ENCODE measurements at regions not wholly inside any gene's neighbourhood (a gene's known extent, or its start where the extent isn't known, plus 50 kb on each side); places are given as distances from the start of the nearest gene placed in this dataset.

DNA sequence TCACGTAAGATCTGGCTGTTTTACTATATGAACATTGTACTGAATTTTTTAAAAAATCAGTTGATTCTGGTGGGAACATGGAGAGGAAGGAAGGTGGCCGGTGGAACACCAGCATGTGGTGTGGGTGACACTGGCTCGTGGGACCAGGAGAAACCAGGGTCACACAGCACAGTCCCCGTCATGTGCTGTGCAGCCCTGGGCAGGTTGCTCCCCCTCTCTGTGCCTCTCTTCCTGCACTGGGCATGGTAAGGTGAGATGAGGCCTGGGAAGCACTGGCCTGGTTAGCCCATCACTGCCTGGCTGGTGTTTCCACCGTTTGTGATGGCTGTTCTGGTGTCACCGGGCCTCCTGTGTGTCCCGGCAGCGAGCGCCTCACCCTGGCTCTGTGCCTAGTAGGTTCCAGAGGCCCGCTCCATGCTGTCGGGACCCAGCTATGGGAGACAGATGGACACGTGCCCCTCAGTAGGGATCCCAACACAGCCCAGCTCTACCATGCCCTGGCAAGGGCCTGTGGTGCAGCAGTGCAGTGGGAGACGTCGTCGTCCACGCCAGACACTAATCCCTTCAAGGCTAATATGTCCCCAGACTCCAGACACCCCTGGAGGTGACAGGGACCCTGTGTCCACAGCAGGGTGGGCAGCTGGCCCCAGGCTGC is 88.2 kb upstream of the LINC01488 start:
- no peak for FAIRE-seq
- Histone ChIP-seq H3K27ac (ENCODE audit: low read depth, low read length) (no peak overlapping the region), H3K9me3 (ENCODE audit: insufficient read depth, low read depth, low read length) (peaks cover 6% of the 10 kb centered on the region), H3K9ac (ENCODE audit: low read length) (no peak overlapping the region), H3K36me3 (ENCODE audit: insufficient read depth, low read length) (no peaks in the 10 kb centered on the region), H3K27me3 (ENCODE audit: insufficient read depth, low read length) (peaks cover 2% of the 10 kb centered on the region), H2AFZ (ENCODE audit: low read depth, low read length) (no peak overlapping the region), H3K4me1 (ENCODE audit: insufficient read depth, low read length) (peaks cover 8% of the 10 kb centered on the region), H3K79me2 (ENCODE audit: insufficient read depth, low read length) (no peaks in the 10 kb centered on the region), H3K4me3 (ENCODE audit: insufficient read depth, low read depth, low read length) (no peak overlapping the region), H4K20me1 (ENCODE audit: insufficient read depth, low read length) (no peaks in the 10 kb centered on the region), H3K4me2 (ENCODE audit: low read length) (no peak overlapping the region)
- no peak for DNase-seq (ENCODE audit: low read depth)
- TF ChIP-seq EZH2 (IDR thresholded peaks at IDR 0.05; ENCODE audit: insufficient read depth, low read length): no peak
- TF ChIP-seq, protein P1, sequence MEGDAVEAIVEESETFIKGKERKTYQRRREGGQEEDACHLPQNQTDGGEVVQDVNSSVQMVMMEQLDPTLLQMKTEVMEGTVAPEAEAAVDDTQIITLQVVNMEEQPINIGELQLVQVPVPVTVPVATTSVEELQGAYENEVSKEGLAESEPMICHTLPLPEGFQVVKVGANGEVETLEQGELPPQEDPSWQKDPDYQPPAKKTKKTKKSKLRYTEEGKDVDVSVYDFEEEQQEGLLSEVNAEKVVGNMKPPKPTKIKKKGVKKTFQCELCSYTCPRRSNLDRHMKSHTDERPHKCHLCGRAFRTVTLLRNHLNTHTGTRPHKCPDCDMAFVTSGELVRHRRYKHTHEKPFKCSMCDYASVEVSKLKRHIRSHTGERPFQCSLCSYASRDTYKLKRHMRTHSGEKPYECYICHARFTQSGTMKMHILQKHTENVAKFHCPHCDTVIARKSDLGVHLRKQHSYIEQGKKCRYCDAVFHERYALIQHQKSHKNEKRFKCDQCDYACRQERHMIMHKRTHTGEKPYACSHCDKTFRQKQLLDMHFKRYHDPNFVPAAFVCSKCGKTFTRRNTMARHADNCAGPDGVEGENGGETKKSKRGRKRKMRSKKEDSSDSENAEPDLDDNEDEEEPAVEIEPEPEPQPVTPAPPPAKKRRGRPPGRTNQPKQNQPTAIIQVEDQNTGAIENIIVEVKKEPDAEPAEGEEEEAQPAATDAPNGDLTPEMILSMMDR (IDR thresholded peaks at IDR 0.05; ENCODE audit: insufficient read depth, low read depth, low read length): no peak
- peaks cover 2% of the 10 kb centered on the region for H3K4me1 Mint-ChIP-seq (ENCODE audit: low read depth, unreplicated experiment)
- peaks cover 48% of the 10 kb centered on the region for H3K27me3 Mint-ChIP-seq (ENCODE audit: low read depth, unreplicated experiment)
- no peaks in the 10 kb centered on the region for H3K36me3 Mint-ChIP-seq (ENCODE audit: low read depth, unreplicated experiment)
- H3K9me3 Mint-ChIP-seq (ENCODE audit: unreplicated experiment): peaks cover 14% of the 10 kb centered on the region
- no peak overlapping the region for H3K4me3 Mint-ChIP-seq (ENCODE audit: unreplicated experiment)
- H3K27ac Mint-ChIP-seq (ENCODE audit: unreplicated experiment): no peak overlapping the region

DNA sequence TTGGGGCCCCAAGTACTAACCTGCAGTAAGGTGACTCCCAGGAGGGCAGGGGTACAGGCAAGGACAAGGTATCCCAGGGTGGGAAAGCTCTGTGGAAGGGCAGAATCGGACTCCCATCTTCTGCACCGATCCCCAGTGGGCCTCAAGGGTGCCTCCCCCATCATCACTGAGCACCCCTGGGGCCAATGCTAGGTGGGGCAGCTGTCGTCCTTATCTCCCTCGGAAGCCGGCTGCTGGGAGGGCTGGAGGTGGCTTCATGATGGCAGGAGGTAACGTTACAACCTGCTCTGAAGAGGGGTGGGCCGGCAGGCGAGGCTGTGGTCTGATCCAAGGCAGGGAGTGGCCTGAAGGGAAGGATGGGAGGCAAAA is 87.6 kb upstream of the LINC01488 start:
- no peak overlapping the region for H3K27ac Mint-ChIP-seq (ENCODE audit: unreplicated experiment)
- H3K4me2 ChIP-seq (ENCODE audit: low read length): no peak overlapping the region
- H3K9me3 Mint-ChIP-seq (ENCODE audit: unreplicated experiment): peaks cover 15% of the 10 kb centered on the region

More for the DNA sequence above, 87.6 kb upstream of the LINC01488 start:
- Histone ChIP-seq H3K27ac (ENCODE audit: low read depth, low read length) (no peak overlapping the region), H3K9me3 (ENCODE audit: insufficient read depth, low read depth, low read length) (peaks cover under 1% of the 10 kb centered on the region), H4K20me1 (ENCODE audit: insufficient read depth, low read length) (no peaks in the 10 kb centered on the region), H3K9ac (ENCODE audit: low read length) (no peak overlapping the region), H3K4me3 (ENCODE audit: insufficient read depth, low read depth, low read length) (no peak overlapping the region), H2AFZ (ENCODE audit: low read depth, low read length) (no peak overlapping the region), H3K4me1 (ENCODE audit: insufficient read depth, low read length) (peaks cover 14% of the 10 kb centered on the region), H3K27me3 (ENCODE audit: insufficient read depth, low read length) (peaks cover 2% of the 10 kb centered on the region), H3K79me2 (ENCODE audit: insufficient read depth, low read length) (no peaks in the 10 kb centered on the region), H3K36me3 (ENCODE audit: insufficient read depth, low read length) (no peaks in the 10 kb centered on the region)
- Mint-ChIP-seq H3K36me3 (ENCODE audit: low read depth, unreplicated experiment) (no peaks in the 10 kb centered on the region), H3K4me3 (ENCODE audit: unreplicated experiment) (peak overlapping the region; percentile 60), H3K4me1 (ENCODE audit: low read depth, unreplicated experiment) (peaks cover 2% of the 10 kb centered on the region), H3K27me3 (ENCODE audit: low read depth, unreplicated experiment) (peaks cover 48% of the 10 kb centered on the region)
- DNase-seq (ENCODE audit: low read depth) (no peak), FAIRE-seq (no peak)
- TF ChIP-seq, protein P1 (IDR thresholded peaks at IDR 0.05; ENCODE audit: insufficient read depth, low read depth, low read length): no peak
- no peak for TF ChIP-seq EZH2 (IDR thresholded peaks at IDR 0.05; ENCODE audit: insufficient read depth, low read length)

Measured in astrocyte (in vitro differentiated cells and primary cell).